Breast epithelium (tissue), 3 donors: ENCODE measurements at regions not wholly inside any gene's neighbourhood (a gene's known extent, or its start where the extent isn't known, plus 50 kb on each side); places are given as distances from the start of the nearest gene placed in this dataset.

Experiments
- POLR2A ChIP-seq: fragments of 450-650 bp; IDR thresholded peaks from one replicate; pipeline ENCODE4 v1.6.1; 2016; ENCODE audit warnings: antibody characterized with exemption, mild to moderate bottlenecking, moderate library complexity
- POLR2AphosphoS5 ChIP-seq, 3 donors: sonication (generic); formaldehyde crosslinking; IDR thresholded peaks; one replicate each; pipeline ENCODE4 v1.6.1; 2017; ENCODE audit warnings: antibody characterized with exemption in 3 of 3
- TF ChIP-seq, protein P1 (sequence below), 3 donors: fragments of 450-650 bp; IDR thresholded peaks; one replicate each; pipeline ENCODE4 v1.5.1; 2016 to 2017; ENCODE audit warnings: antibody characterized with exemption in 3 of 3, mild to moderate bottlenecking in 3 of 3, moderate library complexity in 3 of 3

DNA sequence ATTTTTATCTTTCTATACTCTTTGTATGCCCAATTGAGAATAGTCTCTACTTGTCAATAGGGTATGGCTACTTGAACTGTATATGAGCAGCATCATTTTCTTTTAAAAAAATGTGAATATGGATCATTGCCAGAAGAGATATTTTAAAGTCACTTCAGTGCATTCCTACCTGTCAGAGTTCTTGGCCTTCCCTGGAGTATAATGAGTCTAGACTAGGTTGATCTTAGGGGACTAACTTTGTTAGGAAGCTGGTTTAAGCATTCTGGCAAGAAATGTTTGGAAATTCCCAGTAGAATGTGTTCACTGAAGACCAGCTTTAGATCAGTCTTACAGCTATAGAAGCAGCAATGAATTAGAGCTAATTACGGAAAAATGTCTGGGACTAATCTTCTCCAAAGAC, 178.2 kb downstream of the FAT4 start:
- TF ChIP-seq, protein P1, sequence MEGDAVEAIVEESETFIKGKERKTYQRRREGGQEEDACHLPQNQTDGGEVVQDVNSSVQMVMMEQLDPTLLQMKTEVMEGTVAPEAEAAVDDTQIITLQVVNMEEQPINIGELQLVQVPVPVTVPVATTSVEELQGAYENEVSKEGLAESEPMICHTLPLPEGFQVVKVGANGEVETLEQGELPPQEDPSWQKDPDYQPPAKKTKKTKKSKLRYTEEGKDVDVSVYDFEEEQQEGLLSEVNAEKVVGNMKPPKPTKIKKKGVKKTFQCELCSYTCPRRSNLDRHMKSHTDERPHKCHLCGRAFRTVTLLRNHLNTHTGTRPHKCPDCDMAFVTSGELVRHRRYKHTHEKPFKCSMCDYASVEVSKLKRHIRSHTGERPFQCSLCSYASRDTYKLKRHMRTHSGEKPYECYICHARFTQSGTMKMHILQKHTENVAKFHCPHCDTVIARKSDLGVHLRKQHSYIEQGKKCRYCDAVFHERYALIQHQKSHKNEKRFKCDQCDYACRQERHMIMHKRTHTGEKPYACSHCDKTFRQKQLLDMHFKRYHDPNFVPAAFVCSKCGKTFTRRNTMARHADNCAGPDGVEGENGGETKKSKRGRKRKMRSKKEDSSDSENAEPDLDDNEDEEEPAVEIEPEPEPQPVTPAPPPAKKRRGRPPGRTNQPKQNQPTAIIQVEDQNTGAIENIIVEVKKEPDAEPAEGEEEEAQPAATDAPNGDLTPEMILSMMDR (IDR thresholded peaks at IDR 0.05): no peak
- TF ChIP-seq POLR2AphosphoS5 (IDR thresholded peaks at IDR 0.05) (no peak), POLR2A (no peak)
